MM.1S (cell line): ENCODE measurements at regions not wholly inside any gene's neighbourhood (a gene's known extent, or its start where the extent isn't known, plus 50 kb on each side); places are given as distances from the start of the nearest gene placed in this dataset.

Experiments used
- DNase-seq: peaks from one replicate; pipeline ENCODE4 v3.0.0-alpha.2; 2015
- H2AFZ ChIP-seq: fragments of 300-600 bp; sonication (generic); 2 replicates; pipeline ENCODE4 v1.6.0; 2016; ENCODE audit warnings: antibody characterized with exemption, low read length
- H3F3A ChIP-seq: fragments of 300-600 bp; sonication (generic); 2 replicates; pipeline ENCODE4 v1.6.1; 2016; ENCODE audit warnings: mild to moderate bottlenecking, antibody characterized with exemption, low read length, moderate library complexity, mixed read lengths; ENCODE audit not compliant: insufficient read depth
- H3K27ac ChIP-seq: fragments of 300-600 bp; sonication (generic); 2 replicates; pipeline ENCODE4 v1.5.1; 2016; ENCODE audit warnings: mild to moderate bottlenecking, low read length
- H3K27me3 ChIP-seq: fragments of 300-600 bp; sonication (generic); replicated peaks from 2 replicates; pipeline ENCODE4 v1.6.0; 2016; ENCODE audit warnings: low read length; ENCODE audit not compliant: insufficient read depth
- H3K36me3 ChIP-seq: fragments of 300-600 bp; sonication (generic); replicated peaks from 2 replicates; pipeline ENCODE4 v1.6.1; 2016; ENCODE audit warnings: mild to moderate bottlenecking, low read length, mixed read lengths; ENCODE audit not compliant: insufficient read depth
- H3K4me1 ChIP-seq: fragments of 300-600 bp; sonication (generic); 2 replicates; pipeline ENCODE4 v1.6.1; 2016; ENCODE audit warnings: low read length, mixed read lengths
- H3K4me2 ChIP-seq: fragments of 300-600 bp; sonication (generic); 2 replicates; pipeline ENCODE4 v1.6.0; 2016; ENCODE audit warnings: low read depth, low read length
- H3K4me3 ChIP-seq: fragments of 300-600 bp; sonication (generic); 2 replicates; pipeline ENCODE4 v1.5.1; 2016; ENCODE audit warnings: low read length, mixed read lengths
- H3K79me2 ChIP-seq: fragments of 300-600 bp; sonication (generic); 2 replicates; pipeline ENCODE4 v1.6.1; 2016; ENCODE audit warnings: mixed run types, low read length, mixed read lengths
- H3K9ac ChIP-seq: fragments of 300-600 bp; sonication (generic); 2 replicates; pipeline ENCODE4 v1.6.1; 2016; ENCODE audit warnings: low read length, mixed read lengths
- H3K9me2 ChIP-seq: fragments of 300-600 bp; sonication (generic); replicated peaks from 2 replicates; pipeline ENCODE4 v1.6.1; 2016; ENCODE audit warnings: mild to moderate bottlenecking, low read length, mixed read lengths; ENCODE audit not compliant: insufficient read depth
- H3K9me3 ChIP-seq: fragments of 300-600 bp; sonication (generic); replicated peaks from 2 replicates; pipeline ENCODE4 v1.6.1; 2016; ENCODE audit warnings: mild to moderate bottlenecking, low read length, mixed read lengths; ENCODE audit not compliant: insufficient read depth
- H4K20me1 ChIP-seq: fragments of 300-600 bp; sonication (generic); 2 replicates; pipeline ENCODE4 v1.6.1; 2016; ENCODE audit warnings: mild to moderate bottlenecking, low read length, moderate library complexity, mixed read lengths; ENCODE audit not compliant: insufficient read depth
- EZH2 ChIP-seq: fragments of 300-600 bp; sonication (generic); optimal IDR thresholded peaks from 2 replicates; pipeline ENCODE3; 2017; ENCODE audit warnings: low read depth, mild to moderate bottlenecking, antibody characterized with exemption, low read length, mixed read lengths
- EZH2phosphoT487 ChIP-seq: fragments of 300-600 bp; sonication (generic); IDR thresholded peaks from 2 replicates; pipeline ENCODE4 v1.6.1; 2018; ENCODE audit warnings: antibody characterized with exemption, low read length
- TF ChIP-seq, protein P1 (sequence below): fragments of 300-600 bp; sonication (generic); IDR thresholded peaks from 2 replicates; pipeline ENCODE4 v1.5.1; 2016; ENCODE audit warnings: antibody characterized with exemption, low read length, mixed read lengths

DNA sequence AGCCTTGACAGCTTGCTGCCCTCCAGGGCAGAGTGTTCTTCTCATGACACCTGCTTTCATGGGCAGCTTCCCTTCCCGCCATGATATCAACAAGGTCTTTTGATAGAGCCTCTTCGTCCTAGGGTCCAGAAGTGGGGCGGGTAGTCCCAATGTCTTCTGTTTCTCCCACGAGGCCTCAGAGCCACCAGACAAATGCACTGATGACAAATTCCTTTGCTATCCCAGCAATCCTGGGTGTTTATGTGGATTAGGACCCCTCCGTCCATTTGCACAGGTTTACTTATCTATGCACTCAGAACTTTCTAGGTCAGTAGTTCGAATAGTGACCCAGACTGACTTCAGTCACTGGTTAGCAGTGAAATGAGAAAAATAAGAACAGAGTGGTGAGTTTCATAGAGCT is 52.6 kb upstream of the PRMT8 start:
- Histone ChIP-seq H2AFZ (no peak overlapping the region), H3F3A (no peaks in the 10 kb centered on the region), H4K20me1 (no peaks in the 10 kb centered on the region), H3K79me2 (no peaks in the 10 kb centered on the region), H3K9me3 (no peaks in the 10 kb centered on the region), H3K4me3 (no peak overlapping the region), H3K27me3 (no peaks in the 10 kb centered on the region), H3K4me2 (no peak overlapping the region), H3K9ac (no peak overlapping the region), H3K9me2 (no peaks in the 10 kb centered on the region), H3K36me3 (no peaks in the 10 kb centered on the region), H3K27ac (no peak overlapping the region), H3K4me1 (no peaks in the 10 kb centered on the region)
- DNase-seq, result no peak
- TF ChIP-seq EZH2phosphoT487 (no peak), EZH2 (no peak)
- TF ChIP-seq, protein P1, sequence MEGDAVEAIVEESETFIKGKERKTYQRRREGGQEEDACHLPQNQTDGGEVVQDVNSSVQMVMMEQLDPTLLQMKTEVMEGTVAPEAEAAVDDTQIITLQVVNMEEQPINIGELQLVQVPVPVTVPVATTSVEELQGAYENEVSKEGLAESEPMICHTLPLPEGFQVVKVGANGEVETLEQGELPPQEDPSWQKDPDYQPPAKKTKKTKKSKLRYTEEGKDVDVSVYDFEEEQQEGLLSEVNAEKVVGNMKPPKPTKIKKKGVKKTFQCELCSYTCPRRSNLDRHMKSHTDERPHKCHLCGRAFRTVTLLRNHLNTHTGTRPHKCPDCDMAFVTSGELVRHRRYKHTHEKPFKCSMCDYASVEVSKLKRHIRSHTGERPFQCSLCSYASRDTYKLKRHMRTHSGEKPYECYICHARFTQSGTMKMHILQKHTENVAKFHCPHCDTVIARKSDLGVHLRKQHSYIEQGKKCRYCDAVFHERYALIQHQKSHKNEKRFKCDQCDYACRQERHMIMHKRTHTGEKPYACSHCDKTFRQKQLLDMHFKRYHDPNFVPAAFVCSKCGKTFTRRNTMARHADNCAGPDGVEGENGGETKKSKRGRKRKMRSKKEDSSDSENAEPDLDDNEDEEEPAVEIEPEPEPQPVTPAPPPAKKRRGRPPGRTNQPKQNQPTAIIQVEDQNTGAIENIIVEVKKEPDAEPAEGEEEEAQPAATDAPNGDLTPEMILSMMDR, result no peak
